ENCODE measurements at regions not wholly inside any gene's neighbourhood (a gene's known extent, or its start where the extent isn't known, plus 50 kb on each side); places are given as distances from the start of the nearest gene placed in this dataset.

DNA sequence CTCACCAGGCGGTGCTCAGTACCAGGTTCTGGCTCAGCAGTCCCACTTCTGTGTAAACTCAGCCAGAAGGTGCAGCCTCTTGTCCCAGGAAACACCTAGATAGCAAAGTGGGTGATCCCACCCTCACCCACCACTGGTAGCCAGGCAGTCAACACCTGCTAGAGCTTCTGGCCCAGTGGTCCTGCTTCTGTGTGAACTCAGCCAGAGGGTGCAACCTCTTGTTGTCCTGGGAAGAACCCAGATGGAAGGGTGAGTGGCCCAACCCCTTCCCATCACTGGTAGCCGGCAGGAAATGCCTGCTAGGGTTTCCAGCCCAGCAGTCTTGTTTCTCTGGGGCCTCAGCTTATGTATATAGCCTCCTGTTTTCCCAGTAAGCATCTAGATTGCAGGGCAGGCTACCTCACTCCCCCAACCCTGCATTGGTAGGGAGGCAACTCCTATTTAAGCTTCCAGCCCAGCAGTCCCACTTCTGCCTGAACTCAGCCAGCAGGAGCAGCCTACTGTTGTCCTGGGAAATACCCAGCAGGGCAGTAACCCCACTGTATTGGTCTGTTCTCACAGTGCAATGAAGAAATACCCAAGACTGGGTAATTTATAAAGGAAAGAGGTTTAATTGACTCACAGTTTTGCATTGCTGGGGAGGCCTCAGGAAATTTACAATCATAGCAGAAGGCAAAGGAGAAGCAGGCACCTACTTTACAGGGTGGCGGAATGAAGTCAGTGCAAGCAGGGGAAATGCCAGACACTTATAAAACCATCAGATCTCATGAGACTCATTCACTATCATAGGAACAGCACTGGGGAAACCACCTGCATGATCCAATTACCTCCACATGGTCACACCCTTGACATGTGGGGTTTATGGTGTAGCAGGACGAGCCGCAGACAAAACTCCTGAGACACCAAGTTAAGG, 110.6 kb downstream of the DTWD1 start:
- TF ChIP-seq CEBPB (IDR thresholded peaks at IDR 0.05) (no peak), NFIC (IDR thresholded peaks at IDR 0.05) (no peak), TCF12 (IDR thresholded peaks at IDR 0.05; ENCODE audit: low read depth) (no peak), FOXM1 (IDR thresholded peaks at IDR 0.05; ENCODE audit: borderline replicate concordance, low read depth) (no peak), TAF1 (IDR thresholded peaks at IDR 0.05; ENCODE audit: low read depth) (no peak), EP300 (IDR thresholded peaks at IDR 0.05; ENCODE audit: borderline replicate concordance) (no peak), YY1 (IDR thresholded peaks at IDR 0.05; ENCODE audit: low read depth) (no peak), ZBTB7A (IDR thresholded peaks at IDR 0.05; ENCODE audit: low read depth) (no peak)
- TF ChIP-seq, protein P1, sequence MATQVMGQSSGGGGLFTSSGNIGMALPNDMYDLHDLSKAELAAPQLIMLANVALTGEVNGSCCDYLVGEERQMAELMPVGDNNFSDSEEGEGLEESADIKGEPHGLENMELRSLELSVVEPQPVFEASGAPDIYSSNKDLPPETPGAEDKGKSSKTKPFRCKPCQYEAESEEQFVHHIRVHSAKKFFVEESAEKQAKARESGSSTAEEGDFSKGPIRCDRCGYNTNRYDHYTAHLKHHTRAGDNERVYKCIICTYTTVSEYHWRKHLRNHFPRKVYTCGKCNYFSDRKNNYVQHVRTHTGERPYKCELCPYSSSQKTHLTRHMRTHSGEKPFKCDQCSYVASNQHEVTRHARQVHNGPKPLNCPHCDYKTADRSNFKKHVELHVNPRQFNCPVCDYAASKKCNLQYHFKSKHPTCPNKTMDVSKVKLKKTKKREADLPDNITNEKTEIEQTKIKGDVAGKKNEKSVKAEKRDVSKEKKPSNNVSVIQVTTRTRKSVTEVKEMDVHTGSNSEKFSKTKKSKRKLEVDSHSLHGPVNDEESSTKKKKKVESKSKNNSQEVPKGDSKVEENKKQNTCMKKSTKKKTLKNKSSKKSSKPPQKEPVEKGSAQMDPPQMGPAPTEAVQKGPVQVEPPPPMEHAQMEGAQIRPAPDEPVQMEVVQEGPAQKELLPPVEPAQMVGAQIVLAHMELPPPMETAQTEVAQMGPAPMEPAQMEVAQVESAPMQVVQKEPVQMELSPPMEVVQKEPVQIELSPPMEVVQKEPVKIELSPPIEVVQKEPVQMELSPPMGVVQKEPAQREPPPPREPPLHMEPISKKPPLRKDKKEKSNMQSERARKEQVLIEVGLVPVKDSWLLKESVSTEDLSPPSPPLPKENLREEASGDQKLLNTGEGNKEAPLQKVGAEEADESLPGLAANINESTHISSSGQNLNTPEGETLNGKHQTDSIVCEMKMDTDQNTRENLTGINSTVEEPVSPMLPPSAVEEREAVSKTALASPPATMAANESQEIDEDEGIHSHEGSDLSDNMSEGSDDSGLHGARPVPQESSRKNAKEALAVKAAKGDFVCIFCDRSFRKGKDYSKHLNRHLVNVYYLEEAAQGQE (IDR thresholded peaks at IDR 0.05; ENCODE audit: low read depth) = no peak

DNA sequence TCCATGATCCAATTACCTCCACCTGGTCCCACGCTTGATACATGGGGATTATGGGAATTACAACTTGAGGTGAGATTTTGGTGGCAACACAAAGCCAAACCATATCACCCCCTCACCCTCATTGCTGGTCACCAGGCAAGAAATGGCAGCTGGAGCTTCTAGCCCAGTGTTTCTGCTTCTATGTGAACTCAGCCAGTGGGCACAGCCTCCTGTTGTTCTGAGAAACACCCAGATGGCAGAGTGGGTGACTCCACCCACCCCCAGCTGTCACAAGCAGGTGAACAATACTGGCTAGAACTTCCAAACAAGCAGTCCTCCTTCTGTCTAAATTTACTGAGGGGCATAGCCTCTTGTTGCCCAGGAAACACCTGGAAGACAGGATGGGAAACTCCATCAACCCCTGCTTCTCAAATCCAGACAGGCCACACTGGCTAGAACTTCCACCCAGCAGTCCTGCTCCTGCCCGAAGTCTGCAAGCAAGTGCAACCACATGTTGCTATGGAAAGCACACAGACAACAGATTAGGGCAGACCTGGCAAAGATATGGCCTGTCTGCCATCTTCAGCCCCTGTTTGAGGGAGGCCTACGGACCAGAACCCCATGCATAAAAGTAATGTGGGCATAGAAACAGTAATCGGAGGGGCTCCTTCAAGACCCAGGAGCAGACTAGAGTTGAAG, 114.1 kb downstream of the DTWD1 start:
- TF ChIP-seq TCF12 (IDR thresholded peaks at IDR 0.05; ENCODE audit: low read depth) (no peak), EGR1 (IDR thresholded peaks at IDR 0.05) (no peak), RAD21 (IDR thresholded peaks at IDR 0.05; ENCODE audit: low read depth) (no peak), ZBTB7A (IDR thresholded peaks at IDR 0.05; ENCODE audit: low read depth) (no peak), EP300 (IDR thresholded peaks at IDR 0.05; ENCODE audit: borderline replicate concordance) (no peak), TEAD4 (IDR thresholded peaks at IDR 0.05) (no peak), YY1 (IDR thresholded peaks at IDR 0.05; ENCODE audit: low read depth) (no peak), CREB1 (IDR thresholded peaks at IDR 0.05; ENCODE audit: low read depth) (no peak), FOXM1 (IDR thresholded peaks at IDR 0.05; ENCODE audit: borderline replicate concordance, low read depth) (no peak), NFIC (IDR thresholded peaks at IDR 0.05) (no peak)
- TF ChIP-seq, protein P2, sequence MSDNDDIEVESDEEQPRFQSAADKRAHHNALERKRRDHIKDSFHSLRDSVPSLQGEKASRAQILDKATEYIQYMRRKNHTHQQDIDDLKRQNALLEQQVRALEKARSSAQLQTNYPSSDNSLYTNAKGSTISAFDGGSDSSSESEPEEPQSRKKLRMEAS (IDR thresholded peaks at IDR 0.05) = no peak
- TF ChIP-seq, protein P3, sequence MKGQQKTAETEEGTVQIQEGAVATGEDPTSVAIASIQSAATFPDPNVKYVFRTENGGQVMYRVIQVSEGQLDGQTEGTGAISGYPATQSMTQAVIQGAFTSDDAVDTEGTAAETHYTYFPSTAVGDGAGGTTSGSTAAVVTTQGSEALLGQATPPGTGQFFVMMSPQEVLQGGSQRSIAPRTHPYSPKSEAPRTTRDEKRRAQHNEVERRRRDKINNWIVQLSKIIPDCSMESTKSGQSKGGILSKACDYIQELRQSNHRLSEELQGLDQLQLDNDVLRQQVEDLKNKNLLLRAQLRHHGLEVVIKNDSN (IDR thresholded peaks at IDR 0.05) = no peak
- TF ChIP-seq, protein P1 (IDR thresholded peaks at IDR 0.05; ENCODE audit: low read depth) = no peak

DNA sequence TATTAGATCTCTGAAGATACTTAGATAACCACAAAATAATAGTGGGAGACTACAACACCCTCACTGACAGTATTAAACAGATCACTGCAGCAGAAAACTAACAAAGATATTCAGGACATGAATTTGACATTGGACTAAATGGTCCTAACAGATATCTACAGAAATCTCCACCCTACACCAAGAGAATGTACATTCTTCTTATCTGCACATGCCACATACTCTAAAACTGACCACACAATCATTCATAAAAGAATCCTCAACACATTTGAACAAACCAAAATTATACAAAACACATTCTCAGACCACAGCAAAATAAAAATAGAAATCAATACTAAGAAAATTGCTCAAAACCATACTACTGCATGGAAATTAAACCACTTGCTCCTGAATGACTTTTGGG, 116.3 kb downstream of the DTWD1 start:
- TF ChIP-seq CEBPB (IDR thresholded peaks at IDR 0.05) (no peak), CREB1 (IDR thresholded peaks at IDR 0.05; ENCODE audit: low read depth) (no peak), EGR1 (IDR thresholded peaks at IDR 0.05) (no peak), TCF12 (IDR thresholded peaks at IDR 0.05; ENCODE audit: low read depth) (no peak), EP300 (IDR thresholded peaks at IDR 0.05; ENCODE audit: borderline replicate concordance) (no peak), YY1 (IDR thresholded peaks at IDR 0.05; ENCODE audit: low read depth) (no peak), ZBTB7A (IDR thresholded peaks at IDR 0.05; ENCODE audit: low read depth) (no peak), TAF1 (IDR thresholded peaks at IDR 0.05; ENCODE audit: low read depth) (no peak), NFIC (IDR thresholded peaks at IDR 0.05) (no peak), TEAD4 (IDR thresholded peaks at IDR 0.05) (no peak), RAD21 (IDR thresholded peaks at IDR 0.05; ENCODE audit: low read depth) (no peak)
- TF ChIP-seq, protein P3 (IDR thresholded peaks at IDR 0.05) = no peak
- TF ChIP-seq, protein P2 (IDR thresholded peaks at IDR 0.05) = no peak
- TF ChIP-seq, protein P1 (IDR thresholded peaks at IDR 0.05; ENCODE audit: low read depth) = no peak
